HG02943 (cell line): ENCODE measurements at regions not wholly inside any gene's neighbourhood (a gene's known extent, or its start where the extent isn't known, plus 50 kb on each side); places are given as distances from the start of the nearest gene placed in this dataset.
"Not testable (repeated sequence)": the region's sequence is repeated elsewhere in the genome, so short reads cannot be mapped to it uniquely, and the experiment has no call there.

ENCODE experiments used
- ATAC-seq: cut with Tn5 transposase; IDR thresholded peaks from one replicate; pipeline ENCODE4 v1.9.1; 2021; ENCODE audit warnings: mild to moderate bottlenecking, low read depth, moderate library complexity; ENCODE audit not compliant: unreplicated experiment

DNA sequence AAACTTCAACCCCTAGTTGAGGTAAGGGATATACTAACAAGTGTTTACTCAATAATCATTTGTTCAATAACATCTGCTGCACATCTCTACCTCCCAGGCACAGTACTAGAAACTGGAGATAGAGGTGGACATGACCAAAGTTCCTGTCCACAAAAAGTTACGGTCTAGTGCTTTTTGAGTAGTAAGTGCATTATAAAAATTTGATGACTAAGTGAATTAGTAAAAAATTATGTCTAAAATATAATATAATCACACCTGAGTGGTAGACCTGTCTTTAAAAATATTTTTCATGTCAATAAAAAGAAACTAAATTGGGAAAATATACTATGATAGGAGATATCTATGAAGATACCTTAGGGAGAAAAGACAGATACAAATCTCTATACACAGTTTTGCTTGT is 121.5 kb upstream of the FHIT start:
- no peak for ATAC-seq

DNA sequence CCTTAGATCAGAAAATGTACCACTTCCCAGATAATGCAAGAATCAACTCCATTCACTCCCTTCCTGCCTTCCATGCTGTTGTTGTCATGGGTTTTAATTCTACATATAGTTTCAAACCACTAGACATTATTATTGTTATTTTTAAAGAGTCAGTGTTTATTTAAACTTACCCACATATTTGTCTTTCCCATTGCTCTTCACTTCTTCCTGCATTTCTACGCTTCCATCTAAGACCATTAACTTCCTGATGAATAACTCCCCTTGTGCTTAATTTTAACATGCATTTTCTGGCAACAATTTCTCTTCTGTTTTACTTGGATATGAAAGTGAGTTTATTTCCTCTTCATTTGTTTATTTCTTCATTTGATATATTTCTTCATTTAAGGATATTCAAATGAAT is 127.1 kb upstream of the FHIT start:
- no peak for ATAC-seq

DNA sequence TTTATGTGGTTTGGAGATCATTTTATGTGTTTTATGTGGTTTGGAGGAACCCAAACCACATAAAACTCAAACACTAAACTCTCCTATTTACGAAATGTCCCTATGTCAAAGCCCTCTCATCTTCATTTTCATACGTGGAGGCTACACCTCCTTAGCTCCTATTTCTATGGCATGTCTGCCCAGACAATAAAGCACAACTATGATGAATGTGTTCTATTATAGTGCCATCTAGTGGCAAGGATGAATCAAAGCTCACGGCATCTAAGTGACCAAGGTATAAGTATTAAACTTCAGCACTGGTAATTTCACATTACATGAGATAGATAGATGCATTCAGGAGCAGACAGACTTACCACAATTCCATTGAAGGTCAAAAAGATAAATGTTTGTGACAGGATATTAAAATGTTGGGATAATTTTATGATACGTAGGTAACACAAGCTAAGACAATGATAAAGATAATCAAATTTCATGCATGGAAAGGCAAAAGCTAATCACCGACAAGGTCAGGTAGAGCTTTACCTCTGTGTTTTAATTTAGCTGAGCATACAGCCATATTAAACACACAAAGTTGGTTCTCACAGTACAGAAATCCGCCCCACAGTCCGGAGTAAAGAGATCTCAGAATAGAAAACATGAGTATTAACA is 130.6 kb upstream of the FHIT start:
- peak; percentile 79 for ATAC-seq

GRCh38 chr3:61387817-61388216 is 136.6 kb upstream of the FHIT start:
- ATAC-seq = no peak

DNA sequence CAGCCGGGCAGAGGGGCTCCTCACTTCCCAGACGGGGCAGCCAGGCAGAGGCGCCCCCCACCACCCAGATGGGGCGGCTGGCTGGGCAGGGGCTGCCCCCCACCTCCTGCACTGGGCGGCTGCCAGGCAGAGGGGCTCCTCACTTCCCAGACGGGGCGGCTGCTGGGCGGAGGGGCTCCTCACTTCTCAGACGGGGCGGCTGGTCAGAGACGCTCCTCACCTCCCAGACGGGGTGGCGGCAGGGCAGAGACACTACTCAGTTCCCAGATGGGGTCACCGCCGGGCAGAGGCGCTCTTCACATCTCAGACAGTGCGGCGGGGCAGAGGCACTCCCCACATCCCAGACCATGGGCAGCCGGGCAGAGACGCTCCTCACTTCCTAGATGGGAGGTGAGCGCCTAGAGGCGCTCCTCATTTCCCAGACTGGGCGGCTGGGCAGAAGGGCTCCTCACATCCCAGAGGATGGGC is 142.3 kb upstream of the FHIT start:
- ATAC-seq = not testable (repeated sequence)

- ATAC-seq = no peak
Measured at GRCh38 chr3:61401359-61401758, 150.1 kb upstream of the FHIT start.

- ATAC-seq = no peak
Measured at GRCh38 chr3:61407397-61407796, 154.0 kb upstream of the PTPRG start.

GRCh38 chr3:61409638-61410037 is 151.7 kb upstream of the PTPRG start:
- ATAC-seq = no peak

GRCh38 chr3:61410358-61410757 is 151.0 kb upstream of the PTPRG start:
- ATAC-seq = not testable (repeated sequence)

GRCh38 chr3:61411009-61411662 is 150.2 kb upstream of the PTPRG start:
- ATAC-seq = no peak

GRCh38 chr3:61414456-61414855 is 146.9 kb upstream of the PTPRG start:
- ATAC-seq = no peak

- no peak for ATAC-seq
Measured at GRCh38 chr3:61415201-61415600, 146.2 kb upstream of the PTPRG start.

DNA sequence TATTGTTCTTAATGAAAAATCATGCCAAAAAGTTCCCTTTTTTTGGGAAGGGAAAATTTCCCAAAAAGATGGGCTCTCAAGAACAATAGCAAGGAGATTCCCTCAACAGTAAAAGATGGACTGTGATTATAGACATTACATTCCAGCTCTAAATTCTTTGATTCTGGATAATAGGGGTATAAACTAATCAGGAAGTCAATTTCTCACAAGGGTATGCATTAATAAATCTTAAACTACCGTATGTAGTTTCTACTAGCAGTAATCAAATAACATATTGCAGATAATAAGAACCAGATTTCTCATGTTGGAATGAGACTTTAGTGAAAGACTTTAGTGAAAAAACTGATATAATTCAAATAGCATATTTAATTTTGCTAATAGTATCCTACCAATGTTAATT is 144.8 kb upstream of the PTPRG start:
- no peak for ATAC-seq

GRCh38 chr3:61417352-61417751 is 144.0 kb upstream of the PTPRG start:
- ATAC-seq = no peak

- ATAC-seq = no peak
Measured at GRCh38 chr3:61420136-61420759, 141.1 kb upstream of the PTPRG start.

- ATAC-seq = no peak
Measured at GRCh38 chr3:61422945-61423673, 138.3 kb upstream of the PTPRG start.

DNA sequence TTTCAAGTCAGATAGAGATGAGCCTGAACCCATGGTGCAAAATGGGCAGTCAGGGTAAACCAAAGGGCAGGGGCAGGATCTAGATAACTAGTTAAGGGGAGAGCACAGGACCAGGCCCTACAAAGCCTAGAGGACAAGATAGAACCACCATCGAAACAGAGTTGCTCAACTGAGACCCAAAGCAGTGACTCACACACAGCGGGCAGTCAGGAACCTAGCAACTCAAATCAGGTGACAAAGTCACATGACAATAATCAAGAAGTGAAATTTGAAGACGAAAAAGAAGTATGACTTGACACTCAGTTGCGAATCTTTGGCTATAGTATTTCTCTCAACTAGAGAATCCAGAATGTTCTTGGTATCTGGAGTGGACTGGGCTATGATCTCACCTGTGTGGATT is 136.0 kb upstream of the PTPRG start:
- no peak for ATAC-seq

DNA sequence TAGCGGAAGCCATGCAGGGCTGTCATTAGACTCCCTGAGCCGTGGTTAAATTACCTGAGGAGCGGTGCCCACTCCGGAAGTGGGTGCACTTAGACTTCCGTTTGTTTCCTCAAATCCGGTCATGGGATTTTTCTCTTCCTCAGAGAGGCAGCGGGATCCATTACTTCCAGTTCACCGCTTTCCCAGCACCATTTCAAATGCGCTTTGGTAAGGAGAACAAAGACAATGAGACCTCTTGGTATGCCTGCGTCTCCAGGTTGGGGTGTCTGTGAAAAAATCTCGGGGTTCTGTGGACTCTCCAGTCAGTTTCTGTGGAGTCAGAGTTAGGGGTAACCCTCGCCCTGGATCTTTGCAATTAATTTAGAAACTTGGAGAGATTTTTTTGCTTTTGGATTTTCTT is 132.3 kb upstream of the PTPRG start:
- ATAC-seq = no peak

DNA sequence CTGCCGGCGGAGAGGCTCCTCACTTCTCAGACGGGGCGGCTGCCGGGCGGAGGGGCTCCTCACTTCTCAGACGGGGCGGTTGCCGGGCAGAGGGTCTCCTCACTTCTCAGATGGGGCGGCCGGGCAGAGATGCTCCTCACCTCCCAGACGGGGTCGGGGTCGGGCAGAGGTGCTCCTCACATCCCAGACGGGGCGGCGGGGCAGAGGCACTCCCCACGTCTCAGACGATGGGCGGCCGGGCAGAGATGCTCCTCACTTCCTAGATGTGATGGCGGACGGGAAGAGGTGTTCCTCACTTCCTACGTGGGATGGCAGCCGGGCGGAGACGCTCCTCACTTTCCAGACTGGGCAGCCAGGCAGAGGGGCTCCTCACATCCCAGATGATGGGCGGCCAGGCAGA is 126.5 kb upstream of the PTPRG start:
- ATAC-seq = not testable (repeated sequence)

DNA sequence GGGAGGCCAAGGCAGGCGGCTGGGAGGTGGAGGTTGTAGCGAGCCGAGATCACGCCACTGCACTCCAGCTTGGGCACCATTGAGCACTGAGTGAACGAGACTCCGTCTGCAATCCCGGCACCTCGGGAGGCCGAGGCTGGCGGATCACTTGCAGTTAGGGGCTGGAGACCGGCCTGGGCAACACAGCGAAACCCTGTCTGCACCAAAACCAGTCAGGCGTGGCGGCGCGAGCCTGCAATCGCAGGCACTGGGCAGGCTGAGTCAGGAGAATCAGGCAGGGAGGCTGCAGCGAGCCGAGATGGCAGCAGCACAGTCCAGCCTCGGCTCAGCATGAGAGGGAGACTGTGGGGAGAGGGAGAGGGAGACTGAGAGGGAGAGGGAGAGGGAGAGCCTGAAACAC is 126.0 kb upstream of the PTPRG start:
- not testable (repeated sequence) for ATAC-seq
